ENCODE measurements at regions not wholly inside any gene's neighbourhood (a gene's known extent, or its start where the extent isn't known, plus 50 kb on each side); places are given as distances from the start of the nearest gene placed in this dataset.

GRCh38 chr22:47547239-47547661 lies 784.8 kb downstream of the TBC1D22A start:
- Histone ChIP-seq H3K36me3 (ENCODE audit: control insufficient read depth in 2 of 2, insufficient read depth in 1 of 2, low read length in 2 of 2) (no peaks in the 10 kb centered on the region), H3K9me3 (ENCODE audit: control insufficient read depth, insufficient read depth, low read depth, low read length) (no peaks in the 10 kb centered on the region), H3K27ac (ENCODE audit: extremely low read depth, low read depth, low read length) (no peak overlapping the region), H3K4me1 (ENCODE audit: control insufficient read depth, insufficient read depth, low read length) (no peaks in the 10 kb centered on the region), H3K4me3 (ENCODE audit: low read depth, low read length) (no peak overlapping the region)
- no peak for TF ChIP-seq HOXA7 (CRISPR knock-in tag; IDR thresholded peaks at IDR 0.05; ENCODE audit: borderline replicate concordance)
- TF ChIP-seq ZNF26 (tag by site-specific recombination; IDR thresholded peaks at IDR 0.05), result no peak
- no peak for TF ChIP-seq ZNF48 (tag by site-specific recombination; IDR thresholded peaks at IDR 0.05)
- no peak for TF ChIP-seq ZNF518A (tag by site-specific recombination; conservative IDR thresholded peaks at IDR 0.05; ENCODE audit: low read depth)
- TF ChIP-seq GLIS1 (tag by site-specific recombination; IDR thresholded peaks at IDR 0.05), result no peak
- TF ChIP-seq ZNF768 (tag by site-specific recombination; IDR thresholded peaks at IDR 0.05), result no peak
- no peak for TF ChIP-seq SP7 (tag by site-specific recombination; IDR thresholded peaks at IDR 0.05)
- no peak for TF ChIP-seq GLI4 (tag by site-specific recombination; IDR thresholded peaks at IDR 0.05)
- TF ChIP-seq ZNF785 (tag by site-specific recombination; IDR thresholded peaks at IDR 0.05), result no peak
- TF ChIP-seq GLIS2 (tag by site-specific recombination; IDR thresholded peaks at IDR 0.05), result no peak
- no peak for TF ChIP-seq OSR2 (tag by site-specific recombination; IDR thresholded peaks at IDR 0.05)
- no peak for TF ChIP-seq ZNF19 (tag by site-specific recombination; IDR thresholded peaks at IDR 0.05; ENCODE audit: low read depth)
- CTCF ChIA-PET, result interaction anchor here (0.6 kb wide), 1 partner anchor 9 kb away, joined by 4 read pairs; no protein-coding TSS in a partner anchor
- POLR2A ChIA-PET, result no interaction called here

- Histone ChIP-seq H3K4me1 (ENCODE audit: control insufficient read depth, insufficient read depth, low read length) (no peaks in the 10 kb centered on the region), H3K9me3 (ENCODE audit: control insufficient read depth, insufficient read depth, low read depth, low read length) (no peaks in the 10 kb centered on the region), H3K4me3 (ENCODE audit: low read depth, low read length) (no peak overlapping the region), H3K27ac (ENCODE audit: extremely low read depth, low read depth, low read length) (no peak overlapping the region), H3K36me3 (ENCODE audit: control insufficient read depth in 2 of 2, insufficient read depth in 1 of 2, low read length in 2 of 2) (no peaks in the 10 kb centered on the region)
- ChIA-PET CTCF (interaction anchor here (1.0 kb wide), 1 partner anchor 538 kb away, joined by 3 read pairs; no protein-coding TSS in a partner anchor), POLR2A (no interaction called here)
- TF ChIP-seq ZNF629 (tag by site-specific recombination; IDR thresholded peaks at IDR 0.05), result no peak
- TF ChIP-seq KLF7 (tag by site-specific recombination; IDR thresholded peaks at IDR 0.05; ENCODE audit: borderline replicate concordance), result no peak
- TF ChIP-seq ZNF114 (tag by site-specific recombination; IDR thresholded peaks at IDR 0.05), result no peak
- no peak for TF ChIP-seq ZBTB11 (tag by site-specific recombination; conservative IDR thresholded peaks at IDR 0.05; ENCODE audit: low read depth)
- TF ChIP-seq ELK4 (IDR thresholded peaks at IDR 0.05; ENCODE audit: borderline replicate concordance, low read depth, low read length), result no peak
- TF ChIP-seq ZNF555 (tag by site-specific recombination; conservative IDR thresholded peaks at IDR 0.05), result no peak
- no peak for TF ChIP-seq YY2 (tag by site-specific recombination; IDR thresholded peaks at IDR 0.05)
- TF ChIP-seq ZFHX2 (tag by site-specific recombination; conservative IDR thresholded peaks at IDR 0.05), result no peak
- TF ChIP-seq ZNF248 (tag by site-specific recombination; IDR thresholded peaks at IDR 0.05), result no peak
- no peak for TF ChIP-seq ZNF561 (tag by site-specific recombination; IDR thresholded peaks at IDR 0.05; ENCODE audit: borderline replicate concordance)
- TF ChIP-seq ZNF530 (tag by site-specific recombination; IDR thresholded peaks at IDR 0.05; ENCODE audit: low read depth), result no peak
- no peak for TF ChIP-seq ZNF175 (tag by site-specific recombination; IDR thresholded peaks at IDR 0.05)
- TF ChIP-seq ZNF324 (tag by site-specific recombination; IDR thresholded peaks at IDR 0.05), result no peak
- TF ChIP-seq ZNF426 (tag by site-specific recombination; IDR thresholded peaks at IDR 0.05), result no peak
- TF ChIP-seq ZNF174 (tag by site-specific recombination; IDR thresholded peaks at IDR 0.05), result no peak
These were observed 782.2 kb downstream of the TBC1D22A start for GRCh38 chr22:47544696-47545095.
